ENCODE measurements at regions not wholly inside any gene's neighbourhood (a gene's known extent, or its start where the extent isn't known, plus 50 kb on each side); places are given as distances from the start of the nearest gene placed in this dataset.

GRCh38 chr18:30381826-30382225, 660.7 kb downstream of the DSC3 start:
- CTCF ChIA-PET (ENCODE audit: partially characterized antibody): interaction anchor here (0.6 kb wide), 1 partner anchor 254 kb away, joined by 3 read pairs; no protein-coding TSS in a partner anchor
- Histone ChIP-seq H3K23ac (ENCODE audit: insufficient read length) (no peak overlapping the region), H3K4me2 (ENCODE audit: insufficient read depth in 1 of 2, low read depth in 2 of 2, low read length in 2 of 2) (no peak overlapping the region), H4K8ac (ENCODE audit: extremely low read depth, insufficient read depth, low read length) (no peak overlapping the region), H4K5ac (ENCODE audit: insufficient read length, low read depth, low read length) (no peak overlapping the region), H2BK5ac (ENCODE audit: low read depth, low read length) (no peak overlapping the region), H2AFZ (ENCODE audit: low read length) (no peak overlapping the region), H3K4ac (replicated peaks; ENCODE audit: insufficient read length, low read depth, low read length) (no peak overlapping the region), H3K18ac (ENCODE audit: extremely low read depth, low read length) (no peak overlapping the region), H2BK120ac (replicated peaks; ENCODE audit: low read depth, low read length) (no peak overlapping the region), H3K27ac (ENCODE audit: low read depth, low read length) (no peak overlapping the region), H3K4me3 (ENCODE audit: extremely low read depth in 1 of 4, insufficient read depth in 2 of 4, low read depth in 3 of 4, low read length in 4 of 4) (no peak overlapping the region), H3K36me3 (ENCODE audit: control insufficient read depth in 2 of 4, insufficient read depth in 4 of 4, low read length in 3 of 4) (no peaks in the 10 kb centered on the region), H2BK15ac (ENCODE audit: low read length) (no peak overlapping the region), H3K4me1 (replicated peaks in 1 of 4; ENCODE audit: control insufficient read depth in 3 of 4, insufficient read depth in 4 of 4, low read length in 3 of 4) (peaks cover 0 to 2% (median 0%) of the 10 kb centered on the region in 4 experiments; a peak in 1 of 7 replicates), H3K23me2 (ENCODE audit: low read depth, low read length) (no peaks in the 10 kb centered on the region; the same call in 1 of the 2 replicates), H4K91ac (replicated peaks; ENCODE audit: insufficient read length, low read length) (no peak overlapping the region), H3K27me3 (replicated peaks in 1 of 4; ENCODE audit: control insufficient read depth in 3 of 4, extremely low read depth in 1 of 4, insufficient read depth in 3 of 4, low read length in 3 of 4) (no peaks in the 10 kb centered on the region), H2BK20ac (ENCODE audit: low read length) (no peak overlapping the region), H3K9me3 (ENCODE audit: insufficient read depth in 2 of 2, low read depth in 1 of 2, low read length in 1 of 2) (no peaks in the 10 kb centered on the region; a peak in 1 of 4 replicates), H3K79me2 (ENCODE audit: control insufficient read depth in 1 of 2, insufficient read depth in 2 of 2, low read length in 2 of 2) (no peaks in the 10 kb centered on the region), H3K56ac (replicated peaks; ENCODE audit: insufficient read length, low read depth, low read length) (no peak overlapping the region), H3K14ac (ENCODE audit: insufficient read length) (no peak overlapping the region), H4K20me1 (replicated peaks in 1 of 2; ENCODE audit: control insufficient read depth in 1 of 2, insufficient read depth in 2 of 2, low read length in 2 of 2) (no peaks in the 10 kb centered on the region), H2AK5ac (ENCODE audit: low read depth, low read length) (no peak overlapping the region), H3K9ac (replicated peaks in 1 of 4; ENCODE audit: extremely low read depth in 1 of 4, low read depth in 3 of 4, low read length in 3 of 4) (no peak overlapping the region), H2BK12ac (ENCODE audit: low read depth, low read length) (no peak overlapping the region), H3K79me1 (ENCODE audit: low read depth, low read length) (no peaks in the 10 kb centered on the region)
- no peak for FAIRE-seq
- no peak for DNase-seq (ENCODE audit: low read depth in 1 of 2, low spot score in 2 of 2)
- TF ChIP-seq CHD2 (IDR thresholded peaks at IDR 0.05; ENCODE audit: low read length): no peak
- TF ChIP-seq CTBP2 (IDR thresholded peaks at IDR 0.05; ENCODE audit: borderline replicate concordance, insufficient read depth, insufficient read length, low read length): no peak
- no peak for TF ChIP-seq BACH1 (IDR thresholded peaks at IDR 0.05; ENCODE audit: low read length)
- no peak for TF ChIP-seq RFX5 (IDR thresholded peaks at IDR 0.05; ENCODE audit: borderline replicate concordance, low read depth, low read length)
- TF ChIP-seq ATF3 (IDR thresholded peaks at IDR 0.05; ENCODE audit: insufficient read depth, low read depth, low read length): no peak
- TF ChIP-seq SP2 (IDR thresholded peaks at IDR 0.05; ENCODE audit: low read length): no peak
- no peak for TF ChIP-seq SRF (IDR thresholded peaks at IDR 0.05; ENCODE audit: low read depth, low read length)
- TF ChIP-seq EP300 (IDR thresholded peaks at IDR 0.05; ENCODE audit: borderline replicate concordance in 1 of 2, low read depth in 2 of 2, low read length in 2 of 2): no peak
- TF ChIP-seq KDM1A (IDR thresholded peaks at IDR 0.05; ENCODE audit: borderline replicate concordance, low read length): no peak
- TF ChIP-seq NANOG (IDR thresholded peaks at IDR 0.05; ENCODE audit: insufficient read depth, low read depth, low read length, poor library complexity, severe bottlenecking): no peak
- TF ChIP-seq SUZ12 (IDR thresholded peaks at IDR 0.05; ENCODE audit: low read length): no peak
- TF ChIP-seq RAD21 (IDR thresholded peaks at IDR 0.05 in 1 of 2, conservative IDR thresholded peaks at IDR 0.05 in 1 of 2; ENCODE audit: low read depth in 2 of 2, low read length in 2 of 2): no peak
- TF ChIP-seq ZNF274 (IDR thresholded peaks at IDR 0.05; ENCODE audit: borderline replicate concordance, extremely low read depth, low read length): no peak
- no peak for TF ChIP-seq SP1 (IDR thresholded peaks at IDR 0.05; ENCODE audit: low read depth, low read length)
- POLR2A ChIA-PET (ENCODE audit: partially characterized antibody): no interaction called here
- 98% methylated on average over 2 of the region's 2 CpGs; no CpG with 5 or more reads in 1 of the 2 experiments for WGBS, 2 experiments (ENCODE audit: extremely low coverage in 1 of 2, insufficient coverage in 1 of 2, insufficient read length in 1 of 2, insufficient replicate concordance in 2 of 2, low coverage in 1 of 2, low lambda C conversion rate in 2 of 2, missing lambda C conversion rate in 1 of 2)
